Kidney glomerular epithelial cell (primary cell): ENCODE measurements at regions not wholly inside any gene's neighbourhood (a gene's known extent, or its start where the extent isn't known, plus 50 kb on each side); places are given as distances from the start of the nearest gene placed in this dataset.

ENCODE experiments used
- DNase-seq: peaks from one replicate; lab custom pipeline; 2025; lab: John Stamatoyannopoulos, UW

DNA sequence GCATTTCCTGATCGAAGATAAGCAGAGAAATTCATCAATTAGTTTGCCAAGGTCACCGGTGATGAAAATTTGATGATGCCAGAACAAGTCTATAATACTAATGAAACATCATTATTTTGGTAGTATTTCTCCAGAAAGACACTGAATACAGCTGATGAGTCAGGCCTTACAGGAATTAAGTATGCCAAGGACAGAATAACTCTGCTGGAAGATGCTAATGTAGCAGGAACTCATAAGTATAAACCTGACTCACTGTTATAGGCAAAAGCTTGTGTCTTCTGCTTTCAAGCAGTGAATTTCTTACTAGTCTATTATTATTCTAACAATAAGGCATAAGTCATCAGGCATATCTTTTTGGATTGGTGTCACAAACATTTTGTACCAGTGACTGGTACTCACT lies 1825.1 kb upstream of the IGFBP7 start:
- no peak for DNase-seq

- no peak for DNase-seq
Measured at GRCh38 chr4:58936436-58936835, 1826.3 kb upstream of the IGFBP7 start.

- no peak for DNase-seq
Measured at GRCh38 chr4:58940167-58940566, 1830.0 kb upstream of the IGFBP7 start.

DNA sequence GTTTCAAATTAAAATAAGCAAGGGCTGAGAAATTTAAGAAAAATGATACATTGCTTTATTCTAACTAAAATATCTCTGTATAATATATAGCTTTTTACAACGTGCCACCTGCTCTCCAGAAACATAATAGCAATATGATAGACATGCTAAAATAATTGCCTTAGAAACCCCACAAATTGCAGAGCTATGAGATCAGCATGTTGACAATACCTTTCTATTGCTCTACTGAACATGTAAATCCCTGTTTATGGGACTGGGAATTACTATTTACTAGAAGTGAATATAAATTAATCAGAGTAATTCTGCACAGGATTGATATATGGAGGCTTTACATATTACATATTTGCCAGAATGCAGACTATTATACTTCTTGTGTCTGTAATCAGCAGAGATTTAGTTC lies 1831.1 kb upstream of the IGFBP7 start:
- DNase-seq: no peak

GRCh38 chr4:58953575-58953974 lies 1843.4 kb upstream of the IGFBP7 start:
- DNase-seq: no peak

- DNase-seq: no peak
Measured at GRCh38 chr4:58957711-58958110, 1847.5 kb upstream of the IGFBP7 start.

GRCh38 chr4:58961283-58961682 lies 1851.1 kb upstream of the IGFBP7 start:
- DNase-seq: no peak

DNA sequence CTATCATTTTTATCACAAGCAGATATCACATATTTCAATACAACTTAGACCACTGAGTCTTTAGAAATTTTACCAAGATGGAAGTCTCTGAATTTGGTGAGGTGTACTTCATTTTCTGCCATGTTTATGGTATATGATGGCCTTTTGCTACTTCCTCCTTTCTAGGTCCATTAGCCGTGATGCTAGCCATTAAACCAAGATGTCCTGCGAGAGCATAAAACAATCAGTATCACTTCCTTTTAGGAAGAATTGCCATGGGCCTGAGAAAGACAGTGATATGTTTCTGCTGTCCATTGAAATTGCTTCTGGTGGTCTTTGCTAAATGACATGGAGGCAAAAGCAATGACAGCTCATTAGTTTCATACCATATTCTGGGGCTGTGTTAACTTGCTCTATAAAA lies 1851.7 kb upstream of the IGFBP7 start:
- DNase-seq: no peak

- no peak for DNase-seq
Measured at GRCh38 chr4:58962424-58962823, 1852.2 kb upstream of the IGFBP7 start.

DNA sequence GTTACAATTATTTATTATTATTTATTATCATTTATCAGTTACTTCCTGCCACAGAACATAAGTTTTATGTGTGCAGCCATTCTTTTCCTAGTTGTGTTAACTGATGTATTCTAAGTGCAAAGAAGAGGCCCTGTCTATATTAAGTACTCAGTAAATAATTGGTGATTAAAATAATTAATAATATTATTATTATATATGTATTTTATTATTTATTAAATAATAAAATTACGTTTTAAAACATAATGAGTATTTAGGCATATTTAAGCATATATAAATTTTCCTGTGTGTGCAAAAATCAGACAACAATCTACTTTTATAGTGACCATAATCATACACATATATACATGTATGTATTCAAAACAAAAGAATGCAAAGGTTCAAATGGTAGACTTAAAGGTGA lies 1871.6 kb upstream of the IGFBP7 start:
- no peak for DNase-seq

DNA sequence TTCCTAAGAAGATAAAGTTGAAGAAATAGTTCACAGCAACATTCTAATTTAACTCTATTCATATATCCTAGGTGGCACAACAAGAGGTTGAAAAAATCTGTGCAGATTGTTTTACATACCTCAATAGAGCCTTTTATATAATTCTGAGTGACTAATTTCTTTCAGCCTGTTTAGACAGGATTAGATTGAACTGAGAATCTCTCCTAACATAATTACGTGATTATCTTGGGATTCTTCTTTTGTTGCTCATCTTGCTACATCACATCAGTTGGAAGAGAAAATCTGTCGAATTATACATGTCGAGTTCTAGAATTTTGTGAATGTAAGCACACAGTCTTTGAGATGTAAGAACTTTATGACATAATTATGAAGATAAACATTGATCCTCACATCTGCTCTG lies 1873.7 kb upstream of the IGFBP7 start:
- no peak for DNase-seq

- DNase-seq: no peak
Measured at GRCh38 chr4:59002148-59002547, 1892.0 kb upstream of the IGFBP7 start.

DNA sequence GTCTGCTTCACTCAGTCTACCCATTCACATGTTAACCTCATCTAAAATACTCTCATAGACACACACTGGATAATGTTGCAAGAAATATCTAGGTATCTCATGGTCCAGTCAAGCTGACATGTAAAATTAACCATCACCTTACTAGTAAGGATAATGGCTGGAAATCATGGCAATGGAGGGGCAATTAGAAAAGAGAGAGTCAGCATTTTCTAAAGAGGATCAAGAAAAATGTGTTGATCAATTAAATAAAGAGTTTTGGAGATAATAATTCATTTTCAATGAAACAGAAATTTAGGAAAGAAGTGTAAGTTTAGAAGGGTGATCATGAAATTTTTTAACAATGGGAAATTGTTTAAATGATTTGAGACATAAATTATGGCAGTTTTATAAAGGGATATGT lies 1914.1 kb upstream of the IGFBP7 start:
- no peak for DNase-seq

- no peak for DNase-seq
Measured at GRCh38 chr4:59037812-59038211, 1927.6 kb upstream of the IGFBP7 start.

DNA sequence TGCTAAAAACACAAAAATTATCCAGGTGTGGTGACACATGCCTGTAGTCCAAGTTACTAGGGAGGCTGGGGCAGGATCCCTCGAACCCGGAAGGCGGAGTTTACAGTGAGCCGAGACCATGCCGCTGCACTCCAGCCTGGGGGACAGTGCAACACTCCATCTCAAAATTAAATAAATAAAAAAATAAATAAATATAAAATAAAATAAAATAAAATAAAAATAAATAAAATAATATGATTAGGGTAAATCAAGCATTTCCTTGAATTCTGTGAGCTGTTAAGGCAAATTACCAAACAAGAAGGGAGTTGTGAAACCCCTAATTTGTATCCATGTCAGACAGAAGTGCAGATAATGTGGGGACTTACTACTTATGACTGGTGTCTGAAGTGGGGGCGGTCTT lies 1928.9 kb upstream of the IGFBP7 start:
- DNase-seq: no peak

DNA sequence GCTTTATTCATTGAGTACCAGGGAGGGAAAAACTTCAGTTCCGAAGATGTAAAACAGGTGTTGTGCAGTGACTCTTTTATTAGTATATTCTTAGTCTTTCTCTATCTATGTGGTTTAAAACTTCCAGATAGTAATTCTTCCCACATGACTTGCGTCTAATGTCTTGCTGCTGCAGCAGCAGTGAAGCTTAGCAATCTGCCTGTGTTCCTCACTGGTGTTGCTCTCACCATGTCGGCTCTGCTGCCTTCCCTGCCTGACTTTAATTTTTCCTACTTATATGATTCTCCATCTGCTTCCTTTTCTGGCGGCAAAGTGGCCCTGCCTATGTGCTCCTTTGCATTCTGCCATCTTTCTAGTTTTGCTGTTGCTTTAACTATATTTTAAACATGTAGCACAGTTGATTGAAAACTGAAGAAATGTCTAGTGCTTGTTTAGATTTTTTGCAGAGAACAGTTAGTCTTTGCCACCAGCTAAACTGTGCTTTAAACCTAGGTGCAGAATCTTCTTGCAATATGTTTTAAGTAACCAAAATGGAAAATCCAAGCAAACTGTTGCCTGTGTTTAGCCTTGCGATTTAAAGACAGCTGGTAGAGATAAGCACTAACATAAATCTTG lies 1934.2 kb upstream of the IGFBP7 start:
- no peak for DNase-seq

- DNase-seq: no peak
Measured at GRCh38 chr4:59054086-59054485, 1943.9 kb upstream of the IGFBP7 start.

GRCh38 chr4:59057804-59058203 lies 1947.6 kb upstream of the IGFBP7 start:
- no peak for DNase-seq

- DNase-seq: no peak
Measured at GRCh38 chr4:59058543-59058942, 1948.4 kb upstream of the IGFBP7 start.

DNA sequence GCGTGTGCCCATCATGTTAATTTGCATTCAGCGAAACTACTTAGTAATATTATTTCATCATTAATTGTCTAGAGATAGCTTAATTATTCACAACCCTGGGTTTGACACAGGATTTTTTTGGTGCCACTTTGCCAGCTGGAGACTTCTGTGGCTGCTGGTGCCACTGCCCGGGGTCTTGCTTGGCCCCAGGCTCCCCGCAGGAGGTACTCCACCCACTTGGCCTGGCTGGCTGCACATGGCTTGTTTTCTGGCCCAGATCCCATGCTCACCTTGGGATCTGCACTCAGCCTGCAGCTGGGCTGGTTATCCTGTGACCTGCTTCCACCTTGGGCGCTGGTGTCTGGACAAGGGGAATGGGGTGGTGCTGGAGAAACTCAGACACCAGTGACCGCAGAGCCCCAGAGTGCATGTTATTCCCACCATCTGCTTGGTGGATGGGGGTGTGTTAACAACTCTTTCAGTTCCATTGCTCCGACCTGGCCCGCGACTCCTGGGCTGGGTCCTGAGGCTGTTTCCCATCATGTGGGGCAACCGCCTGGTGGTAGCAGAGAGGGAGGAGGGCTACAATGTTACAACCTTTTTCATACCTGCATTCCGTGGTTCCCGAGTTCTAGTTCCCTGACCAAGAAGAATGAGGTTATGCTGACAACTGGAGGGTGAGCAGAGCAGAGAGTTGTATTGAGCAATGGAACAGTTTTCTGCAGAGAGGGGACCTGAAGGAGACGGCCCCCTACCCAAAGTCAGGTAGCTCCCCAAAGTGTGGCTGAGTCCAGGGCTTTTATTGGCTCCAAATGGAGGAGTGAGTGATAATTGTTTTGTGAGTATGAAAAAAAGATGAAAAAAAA lies 1950.0 kb upstream of the IGFBP7 start:
- no peak for DNase-seq

GRCh38 chr4:59060895-59061294 lies 1950.7 kb upstream of the IGFBP7 start:
- DNase-seq: no peak

- DNase-seq: no peak
Measured at GRCh38 chr4:59063015-59063720, 1953.0 kb upstream of the IGFBP7 start.
